ENCODE measurements at regions not wholly inside any gene's neighbourhood (a gene's known extent, or its start where the extent isn't known, plus 50 kb on each side); places are given as distances from the start of the nearest gene placed in this dataset.

- no peak for TF ChIP-seq CTCF (IDR thresholded peaks at IDR 0.05)
- no peak for TF ChIP-seq POLR2A (IDR thresholded peaks at IDR 0.05)
Observed at GRCh38 chr11:91828901-91829300, 395.7 kb upstream of the FAT3 start.

Measured in body of pancreas (tissue), 4 donors.